Testis (tissue), 2 donors: ENCODE measurements at regions not wholly inside any gene's neighbourhood (a gene's known extent, or its start where the extent isn't known, plus 50 kb on each side); places are given as distances from the start of the nearest gene placed in this dataset.

Experiments
- DNase-seq: peaks from one replicate; pipeline ENCODE4 v3.0.0-alpha.2; 2019
- H3K27ac ChIP-seq, 2 donors: fragments of 200-600 bp; sonication (generic); one replicate each; pipeline ENCODE4 v1.5.1; 2019
- H3K27me3 ChIP-seq: fragments of 200-600 bp; sonication (generic); one replicate; pipeline ENCODE4 v1.5.1; 2019
- H3K36me3 ChIP-seq: fragments of 200-600 bp; sonication (generic); one replicate; pipeline ENCODE4 v1.5.1; 2017; ENCODE audit warnings: low read depth; ENCODE audit errors: missing control alignments
- H3K4me1 ChIP-seq: fragments of 200-600 bp; sonication (generic); one replicate; pipeline ENCODE4 v1.5.1; 2019
- H3K4me3 ChIP-seq, 2 donors: fragments of 200-600 bp; sonication (generic); one replicate each; pipeline ENCODE4 v1.5.1; 2017 to 2019
- H3K9me3 ChIP-seq: fragments of 200-600 bp; sonication (generic); one replicate; pipeline ENCODE4 v1.5.1; 2017
- POLR2A ChIP-seq: fragments of 450-650 bp; IDR thresholded peaks from one replicate; pipeline ENCODE4 v1.6.1; 2017; ENCODE audit warnings: antibody characterized with exemption, mild to moderate bottlenecking, moderate library complexity
- WGBS, 2 donors: methylation state at CpG; one replicate each; pipeline ENCODE4 v1.1.5; 2018; 5-methylcytosine and 5-hydroxymethylcytosine counted together
- intact Hi-C: fragments of 100-400 bp; cut with DNase I; formaldehyde crosslinking; loops from one replicate; pipeline ENCODE4 v1.15.1; 2023; ENCODE audit warnings: low total_unique reads
- TF ChIP-seq, protein P1 (sequence below), 3 experiments: fragments of 450-650 bp in 2 of 3; fragments of 200-600 bp in 1 of 3; sonication (generic) in 1 of 3; IDR thresholded peaks; one replicate each; pipeline ENCODE4 v1.5.1; 2016 to 2019; ENCODE audit warnings: antibody characterized with exemption in 3 of 3, mild to moderate bottlenecking in 2 of 3, moderate library complexity in 1 of 3

DNA sequence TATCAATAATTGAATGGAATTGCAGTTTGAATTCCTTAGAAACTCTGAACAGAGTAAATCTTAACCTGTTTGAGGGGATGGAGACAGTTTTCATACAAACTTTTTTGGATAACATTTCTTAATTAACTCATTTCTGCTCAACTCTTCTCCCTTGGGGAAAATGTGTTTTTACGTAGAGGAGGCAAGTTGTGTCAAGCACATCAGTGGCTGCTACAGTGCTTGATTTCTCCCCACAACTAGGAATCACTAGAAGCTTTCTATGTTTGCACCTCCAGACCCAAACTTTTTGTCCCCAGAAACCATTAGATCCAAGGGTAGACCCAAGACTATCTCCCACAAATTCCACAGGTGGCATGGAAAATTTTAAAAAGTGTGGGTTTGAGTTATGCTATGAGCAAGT, 658.9 kb upstream of the FSHR start:
- H3K4me3 ChIP-seq, result no peak overlapping the region
- no peak for DNase-seq
- H3K4me1 ChIP-seq, result no peaks in the 10 kb centered on the region
- H3K27me3 ChIP-seq, result no peaks in the 10 kb centered on the region
- H3K36me3 ChIP-seq, result no peaks in the 10 kb centered on the region
- H3K27ac ChIP-seq, result no peak overlapping the region
- TF ChIP-seq, protein P1, sequence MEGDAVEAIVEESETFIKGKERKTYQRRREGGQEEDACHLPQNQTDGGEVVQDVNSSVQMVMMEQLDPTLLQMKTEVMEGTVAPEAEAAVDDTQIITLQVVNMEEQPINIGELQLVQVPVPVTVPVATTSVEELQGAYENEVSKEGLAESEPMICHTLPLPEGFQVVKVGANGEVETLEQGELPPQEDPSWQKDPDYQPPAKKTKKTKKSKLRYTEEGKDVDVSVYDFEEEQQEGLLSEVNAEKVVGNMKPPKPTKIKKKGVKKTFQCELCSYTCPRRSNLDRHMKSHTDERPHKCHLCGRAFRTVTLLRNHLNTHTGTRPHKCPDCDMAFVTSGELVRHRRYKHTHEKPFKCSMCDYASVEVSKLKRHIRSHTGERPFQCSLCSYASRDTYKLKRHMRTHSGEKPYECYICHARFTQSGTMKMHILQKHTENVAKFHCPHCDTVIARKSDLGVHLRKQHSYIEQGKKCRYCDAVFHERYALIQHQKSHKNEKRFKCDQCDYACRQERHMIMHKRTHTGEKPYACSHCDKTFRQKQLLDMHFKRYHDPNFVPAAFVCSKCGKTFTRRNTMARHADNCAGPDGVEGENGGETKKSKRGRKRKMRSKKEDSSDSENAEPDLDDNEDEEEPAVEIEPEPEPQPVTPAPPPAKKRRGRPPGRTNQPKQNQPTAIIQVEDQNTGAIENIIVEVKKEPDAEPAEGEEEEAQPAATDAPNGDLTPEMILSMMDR (IDR thresholded peaks at IDR 0.05), result no peak
- no peak for TF ChIP-seq POLR2A
- intact Hi-C loops, result no loop called here
- H3K9me3 ChIP-seq, result no peaks in the 10 kb centered on the region
- WGBS, 2 donors, result 65 to 69% methylated on average over 1 of the region's 1 CpG

DNA sequence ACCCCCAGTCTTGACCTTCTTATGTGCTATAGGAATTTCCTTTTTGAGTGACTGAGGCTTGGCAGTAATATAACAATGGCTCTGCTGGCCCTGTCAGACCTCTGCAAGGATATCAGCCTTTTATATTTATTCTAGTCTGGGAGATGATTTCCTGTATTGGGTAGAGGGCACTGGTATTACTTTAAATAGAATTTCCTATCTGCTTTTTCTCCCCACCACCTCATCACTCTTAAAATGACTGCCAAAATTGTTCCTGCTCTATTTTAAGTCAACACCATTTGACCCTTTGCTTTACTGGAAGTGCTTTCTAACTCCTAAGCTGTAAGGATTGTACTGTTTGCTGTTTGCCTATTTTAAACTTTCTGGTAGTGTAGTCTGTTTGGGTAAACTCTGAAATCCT, 658.4 kb upstream of the FSHR start:
- intact Hi-C loops, result no loop called here
- H3K27ac ChIP-seq, result no peak overlapping the region
- TF ChIP-seq POLR2A, result no peak
- TF ChIP-seq, protein P1 (IDR thresholded peaks at IDR 0.05), result no peak

DNA sequence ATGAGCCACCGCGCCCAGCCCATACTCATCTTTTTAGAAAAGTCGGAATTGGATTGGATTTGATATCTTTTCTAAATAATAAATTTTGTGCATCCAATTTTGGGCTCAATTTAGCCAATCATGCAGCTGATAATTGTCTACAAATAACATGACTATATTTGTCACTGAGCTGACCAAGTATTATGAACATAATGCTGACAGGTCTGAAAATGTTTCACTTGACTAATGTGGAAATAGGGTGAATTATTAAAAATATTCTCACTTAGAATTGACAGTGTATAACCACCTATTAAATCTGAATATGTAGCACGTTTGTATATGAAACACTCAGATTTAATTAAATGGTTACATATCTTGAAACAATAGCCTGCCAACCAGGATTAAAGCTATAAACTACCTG, 657.2 kb upstream of the FSHR start:
- WGBS, 2 donors, result 71 to 88% methylated on average over 4 of the region's 4 CpGs
- Histone ChIP-seq H3K4me3 (no peak overlapping the region), H3K27ac (no peak overlapping the region), H3K27me3 (no peaks in the 10 kb centered on the region), H3K9me3 (no peaks in the 10 kb centered on the region), H3K4me1 (no peaks in the 10 kb centered on the region), H3K36me3 (no peaks in the 10 kb centered on the region)
- TF ChIP-seq POLR2A, result no peak
- TF ChIP-seq, protein P1 (IDR thresholded peaks at IDR 0.05), result no peak
- intact Hi-C loops, result no loop called here
- DNase-seq, result no peak

More for the DNA sequence above, 658.4 kb upstream of the FSHR start:
- no peaks in the 10 kb centered on the region for H3K9me3 ChIP-seq
- DNase-seq, result no peak
- no peaks in the 10 kb centered on the region for H3K4me1 ChIP-seq
- no peak overlapping the region for H3K4me3 ChIP-seq
- no peaks in the 10 kb centered on the region for H3K36me3 ChIP-seq
- H3K27me3 ChIP-seq, result no peaks in the 10 kb centered on the region

DNA sequence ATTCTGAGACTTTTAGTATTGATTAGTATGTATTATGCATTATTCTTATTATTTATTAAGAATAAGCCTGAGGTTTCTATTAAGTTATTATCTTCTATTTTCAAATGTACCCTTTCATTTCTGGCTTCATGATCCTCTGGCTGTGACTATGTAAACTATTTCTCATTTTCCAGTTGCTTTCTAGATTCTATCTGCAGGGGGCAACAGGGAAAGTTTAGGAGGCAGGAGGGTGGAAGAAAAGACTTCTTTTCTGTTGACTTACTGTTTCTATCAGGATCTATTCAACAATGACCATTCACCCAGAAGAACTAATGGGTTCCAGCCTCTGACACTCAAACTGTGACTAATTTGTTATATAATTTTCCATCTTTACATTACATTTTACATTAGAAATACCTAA, 653.4 kb upstream of the FSHR start:
- Histone ChIP-seq H3K27me3 (no peaks in the 10 kb centered on the region), H3K27ac (no peak overlapping the region), H3K36me3 (no peaks in the 10 kb centered on the region), H3K4me1 (no peaks in the 10 kb centered on the region), H3K9me3 (no peaks in the 10 kb centered on the region), H3K4me3 (no peak overlapping the region)
- intact Hi-C loops, result no loop called here
- DNase-seq, result no peak
- no peak for TF ChIP-seq POLR2A
- TF ChIP-seq, protein P1 (IDR thresholded peaks at IDR 0.05), result no peak

DNA sequence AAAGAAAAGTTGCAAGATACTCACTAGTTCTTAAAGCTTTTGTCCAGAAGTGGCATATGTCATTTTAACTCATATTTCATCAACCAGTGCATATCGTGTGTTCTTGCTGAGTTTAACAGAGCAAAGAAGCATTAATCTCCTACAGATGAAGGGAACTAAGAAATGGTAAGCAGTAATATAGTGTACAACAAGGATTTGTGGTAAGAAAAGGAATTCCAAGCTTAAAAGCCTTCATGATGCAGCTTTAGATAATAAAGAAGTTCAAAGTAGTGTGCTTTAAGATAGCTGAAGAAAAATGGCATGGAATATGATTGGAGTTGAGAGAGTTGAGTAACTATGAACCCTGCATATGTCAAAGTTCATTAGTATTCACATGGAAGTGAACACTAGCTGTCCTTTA, 649.8 kb upstream of the FSHR start:
- Histone ChIP-seq H3K9me3 (no peaks in the 10 kb centered on the region), H3K4me1 (no peaks in the 10 kb centered on the region), H3K36me3 (no peaks in the 10 kb centered on the region), H3K27ac (no peak overlapping the region), H3K27me3 (no peaks in the 10 kb centered on the region), H3K4me3 (no peak overlapping the region)
- DNase-seq, result no peak
- TF ChIP-seq, protein P1 (IDR thresholded peaks at IDR 0.05), result no peak
- TF ChIP-seq POLR2A, result no peak
- intact Hi-C loops, result no loop called here
- WGBS, 2 donors, result 77 to 84% methylated on average over 1 of the region's 1 CpG
